ENCODE measurements at regions not wholly inside any gene's neighbourhood (a gene's known extent, or its start where the extent isn't known, plus 50 kb on each side); places are given as distances from the start of the nearest gene placed in this dataset.

DNA sequence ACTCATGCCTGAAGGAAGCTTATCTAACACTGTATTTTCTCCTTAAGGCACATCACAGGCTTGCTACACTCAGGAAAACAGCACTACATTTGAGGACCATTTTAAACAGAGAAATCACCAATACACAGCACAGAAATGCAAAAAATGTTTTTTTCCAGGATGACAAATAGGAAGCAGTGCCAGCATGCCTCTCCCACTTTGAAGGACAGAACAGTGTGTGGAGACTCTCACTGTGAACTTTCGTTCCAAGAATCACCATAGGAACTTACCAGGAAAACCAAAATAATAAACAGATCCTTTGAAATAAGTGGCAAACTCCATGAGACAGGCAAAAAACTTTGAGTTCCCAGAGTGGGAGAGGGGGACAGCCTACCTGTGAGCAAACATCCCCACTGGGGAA lies 217.8 kb upstream of the MAST4 start:
- TF ChIP-seq, protein P1, sequence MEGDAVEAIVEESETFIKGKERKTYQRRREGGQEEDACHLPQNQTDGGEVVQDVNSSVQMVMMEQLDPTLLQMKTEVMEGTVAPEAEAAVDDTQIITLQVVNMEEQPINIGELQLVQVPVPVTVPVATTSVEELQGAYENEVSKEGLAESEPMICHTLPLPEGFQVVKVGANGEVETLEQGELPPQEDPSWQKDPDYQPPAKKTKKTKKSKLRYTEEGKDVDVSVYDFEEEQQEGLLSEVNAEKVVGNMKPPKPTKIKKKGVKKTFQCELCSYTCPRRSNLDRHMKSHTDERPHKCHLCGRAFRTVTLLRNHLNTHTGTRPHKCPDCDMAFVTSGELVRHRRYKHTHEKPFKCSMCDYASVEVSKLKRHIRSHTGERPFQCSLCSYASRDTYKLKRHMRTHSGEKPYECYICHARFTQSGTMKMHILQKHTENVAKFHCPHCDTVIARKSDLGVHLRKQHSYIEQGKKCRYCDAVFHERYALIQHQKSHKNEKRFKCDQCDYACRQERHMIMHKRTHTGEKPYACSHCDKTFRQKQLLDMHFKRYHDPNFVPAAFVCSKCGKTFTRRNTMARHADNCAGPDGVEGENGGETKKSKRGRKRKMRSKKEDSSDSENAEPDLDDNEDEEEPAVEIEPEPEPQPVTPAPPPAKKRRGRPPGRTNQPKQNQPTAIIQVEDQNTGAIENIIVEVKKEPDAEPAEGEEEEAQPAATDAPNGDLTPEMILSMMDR (IDR thresholded peaks at IDR 0.05; ENCODE audit: low read length): no peak
- no peak for TF ChIP-seq EZH2 (IDR thresholded peaks at IDR 0.05; ENCODE audit: borderline replicate concordance, low read length)
